GM23248 (cell line): ENCODE measurements at regions not wholly inside any gene's neighbourhood (a gene's known extent, or its start where the extent isn't known, plus 50 kb on each side); places are given as distances from the start of the nearest gene placed in this dataset.
"Not testable (repeated sequence)": the region's sequence is repeated elsewhere in the genome, so short reads cannot be mapped to it uniquely, and the experiment has no call there.

Experiments used
- DNase-seq: peaks from one replicate; pipeline ENCODE4 v3.0.0-alpha.2; 2015
- H2AFZ ChIP-seq: fragments of 200-600 bp; sonication (generic); 2 replicates; pipeline ENCODE4 v1.6.1; 2016; ENCODE audit warnings: antibody characterized with exemption
- H3F3A ChIP-seq: fragments of 200-600 bp; sonication (generic); 2 replicates; pipeline ENCODE4 v1.6.1; 2016; ENCODE audit warnings: mild to moderate bottlenecking, antibody characterized with exemption, mixed run types; ENCODE audit not compliant: insufficient read depth
- H3K27ac ChIP-seq: fragments of 200-600 bp; sonication (generic); 2 replicates; pipeline ENCODE4 v1.5.1; 2016; ENCODE audit warnings: mild to moderate bottlenecking
- H3K27me3 ChIP-seq: fragments of 200-600 bp; sonication (generic); replicated peaks from 2 replicates; pipeline ENCODE4 v1.6.1; 2016; ENCODE audit warnings: mild to moderate bottlenecking; ENCODE audit not compliant: insufficient read depth
- H3K36me3 ChIP-seq: fragments of 200-600 bp; sonication (generic); 2 replicates; pipeline ENCODE4 v1.6.1; 2016; ENCODE audit warnings: low read depth, mild to moderate bottlenecking
- H3K4me1 ChIP-seq: fragments of 200-600 bp; sonication (generic); 2 replicates; pipeline ENCODE4 v1.6.1; 2016; ENCODE audit warnings: mild to moderate bottlenecking; ENCODE audit not compliant: insufficient read depth
- H3K4me2 ChIP-seq: fragments of 200-600 bp; sonication (generic); one replicate; pipeline ENCODE4 v1.6.1; 2016; ENCODE audit warnings: mild to moderate bottlenecking; ENCODE audit not compliant: unreplicated experiment
- H3K4me3 ChIP-seq: fragments of 200-600 bp; sonication (generic); 2 replicates; pipeline ENCODE4 v1.5.1; 2016; ENCODE audit warnings: mild to moderate bottlenecking
- H3K79me2 ChIP-seq: fragments of 200-600 bp; sonication (generic); 2 replicates; pipeline ENCODE4 v1.6.1; 2016; ENCODE audit warnings: mild to moderate bottlenecking; ENCODE audit not compliant: insufficient read depth
- H3K9ac ChIP-seq: fragments of 200-600 bp; sonication (generic); 2 replicates; pipeline ENCODE4 v1.6.1; 2016; ENCODE audit warnings: mild to moderate bottlenecking
- H3K9me2 ChIP-seq: fragments of 200-600 bp; sonication (generic); 2 replicates; pipeline ENCODE4 v1.6.1; 2016; ENCODE audit warnings: mixed run types, mild to moderate bottlenecking, moderate library complexity; ENCODE audit not compliant: insufficient read depth
- H3K9me3 ChIP-seq: fragments of 200-600 bp; sonication (generic); one replicate; pipeline ENCODE4 v1.6.1; 2017; ENCODE audit warnings: low read depth
- H4K20me1 ChIP-seq: fragments of 200-600 bp; sonication (generic); 2 replicates; pipeline ENCODE4 v1.6.0; 2016; ENCODE audit not compliant: insufficient read depth
- EZH2 ChIP-seq: fragments of 200-600 bp; sonication (generic); IDR thresholded peaks from 2 replicates; pipeline ENCODE4 v1.6.1; 2018; ENCODE audit warnings: antibody characterized with exemption, mild to moderate bottlenecking; ENCODE audit not compliant: insufficient read depth, poor library complexity, severe bottlenecking
- EZH2phosphoT487 ChIP-seq: fragments of 200-600 bp; sonication (generic); IDR thresholded peaks from 2 replicates; pipeline ENCODE4 v1.6.1; 2018; ENCODE audit warnings: antibody characterized with exemption, moderate library complexity, mild to moderate bottlenecking, low read depth; ENCODE audit not compliant: insufficient read depth
- WGBS, 2 experiments: methylation state at CpG; one replicate each; pipeline ENCODE4 v1.1.6; 2015 to 2017; ENCODE audit warnings: low lambda C conversion rate in 2 of 2, low coverage in 1 of 2; ENCODE audit errors: missing lambda C conversion rate in 2 of 2; 5-methylcytosine and 5-hydroxymethylcytosine counted together
- in situ Hi-C: fragments of 300-500 bp; cut with MboI; formaldehyde crosslinking; loops from 2 replicates; pipeline ENCODE4 v1.15.0; 2020

DNA sequence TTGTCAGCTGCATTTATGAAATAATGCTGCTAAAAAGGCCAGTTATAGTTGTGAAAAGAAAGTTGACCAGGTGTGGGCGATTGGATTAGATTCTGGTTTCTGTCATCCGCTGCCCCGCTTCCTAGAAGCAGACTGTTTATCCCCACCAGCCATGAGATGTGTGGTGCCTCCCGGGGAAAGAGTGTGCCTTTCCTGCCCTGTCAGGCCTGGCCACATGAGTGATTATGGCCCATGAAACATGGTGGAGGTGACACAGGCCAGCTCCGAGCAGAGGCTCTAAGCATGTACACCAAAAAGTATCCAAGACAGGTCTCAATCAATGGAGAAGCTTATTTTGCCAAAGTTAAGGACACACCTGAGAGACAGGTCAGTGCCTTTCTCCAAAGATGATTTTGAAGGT is 85.4 kb upstream of the ABHD2 start:
- in situ Hi-C loops: loop anchor here (25.0 kb wide), 1 partner anchor 341 kb away; no protein-coding TSS in a partner anchor
- H2AFZ ChIP-seq: no peak overlapping the region
- peak overlapping the region; percentile 27; the same call in 1 of the 2 replicates for H3K9ac ChIP-seq
- no peaks in the 10 kb centered on the region for H4K20me1 ChIP-seq
- 84 to 86% methylated on average over 5 of the region's 5 CpGs for WGBS, 2 experiments
- peaks cover 6% of the 10 kb centered on the region; the same call in 1 of the 2 replicates for H3F3A ChIP-seq
- H3K27me3 ChIP-seq: peaks cover 4% of the 10 kb centered on the region; the same call in 1 of the 2 replicates
- no peaks in the 10 kb centered on the region for H3K9me2 ChIP-seq
- TF ChIP-seq EZH2phosphoT487 (no peak), EZH2 (no peak)
- H3K79me2 ChIP-seq: no peaks in the 10 kb centered on the region
- H3K4me3 ChIP-seq: no peak overlapping the region
- no peaks in the 10 kb centered on the region for H3K36me3 ChIP-seq
- H3K4me2 ChIP-seq: peak overlapping the region; percentile 60
- no peaks in the 10 kb centered on the region for H3K9me3 ChIP-seq
- peaks cover 14% of the 10 kb centered on the region for H3K4me1 ChIP-seq
- DNase-seq: no peak
- H3K27ac ChIP-seq: peak overlapping the region; percentile 55

DNA sequence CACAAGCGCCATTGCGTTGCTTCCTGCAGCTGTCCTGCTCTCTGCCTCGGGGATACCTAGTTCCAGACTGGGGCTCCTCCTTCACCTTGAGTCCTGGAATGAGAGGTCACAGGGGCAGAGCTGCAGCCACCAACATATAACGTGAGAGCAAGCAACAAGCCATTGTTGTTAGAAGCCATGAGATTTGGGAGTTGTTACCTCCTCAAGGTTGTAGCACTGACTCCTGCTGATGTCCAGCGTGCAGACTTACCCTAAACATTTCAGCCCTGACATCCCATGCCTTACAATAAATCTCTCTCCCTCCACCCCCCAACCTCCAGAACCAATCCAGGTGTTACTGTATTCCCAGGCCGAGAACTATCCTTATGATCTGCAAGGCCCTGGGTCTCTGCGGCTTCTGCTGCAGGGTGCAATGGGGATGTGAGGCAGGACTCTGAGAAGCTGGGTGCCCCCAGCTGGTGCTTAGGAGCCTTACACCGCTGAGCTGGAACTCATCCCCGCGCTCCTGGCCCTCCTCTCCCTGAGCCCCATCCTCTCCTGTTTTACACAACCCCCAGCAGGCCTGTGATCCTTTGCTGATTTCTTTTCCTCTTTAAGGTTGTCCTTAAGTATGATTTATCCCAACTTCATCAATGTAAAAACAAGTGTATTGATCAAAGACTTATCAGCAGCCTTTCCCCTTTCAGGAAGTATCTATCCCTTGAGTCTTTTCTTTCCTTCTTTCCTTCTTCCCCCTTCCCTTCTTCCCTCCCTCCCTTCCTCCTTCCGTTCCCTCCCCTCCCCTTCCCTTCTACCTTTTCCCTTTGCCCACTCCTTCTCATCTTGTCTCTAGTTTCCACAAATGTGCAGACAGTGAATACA is 84.2 kb upstream of the ABHD2 start:
- Histone ChIP-seq H3K4me1 (peaks cover 14% of the 10 kb centered on the region), H3K36me3 (no peaks in the 10 kb centered on the region), H3K79me2 (no peaks in the 10 kb centered on the region), H3K4me3 (no peak overlapping the region), H3K27me3 (no peaks in the 10 kb centered on the region; the same call in 1 of the 2 replicates), H3K27ac (no peak overlapping the region), H3F3A (peaks cover 6% of the 10 kb centered on the region; the same call in 1 of the 2 replicates), H3K4me2 (no peak overlapping the region), H3K9ac (no peak overlapping the region), H3K9me2 (no peaks in the 10 kb centered on the region), H4K20me1 (no peaks in the 10 kb centered on the region), H2AFZ (no peak overlapping the region), H3K9me3 (no peaks in the 10 kb centered on the region)
- DNase-seq: peak; percentile 61
- in situ Hi-C loops: loop anchor here (25.0 kb wide), 1 partner anchor 342 kb away; no protein-coding TSS in a partner anchor
- WGBS, 2 experiments: 70 to 78% methylated on average over 10 to 11 of the region's 11 CpGs
- TF ChIP-seq EZH2phosphoT487 (no peak), EZH2 (no peak)

- peaks cover 6% of the 10 kb centered on the region; the same call in 1 of the 2 replicates for H3F3A ChIP-seq
- peaks cover 14% of the 10 kb centered on the region for H3K4me1 ChIP-seq
- H3K27me3 ChIP-seq: no peaks in the 10 kb centered on the region; the same call in 1 of the 2 replicates
- H3K9me2 ChIP-seq: no peaks in the 10 kb centered on the region
- TF ChIP-seq EZH2phosphoT487 (no peak), EZH2 (no peak)
- H3K36me3 ChIP-seq: no peaks in the 10 kb centered on the region
- no peak overlapping the region for H2AFZ ChIP-seq
- no peak overlapping the region for H3K9ac ChIP-seq
- WGBS, 2 experiments: 94 to 96% methylated on average over 4 of the region's 4 CpGs
- no peak overlapping the region for H3K4me3 ChIP-seq
- H3K4me2 ChIP-seq: no peak overlapping the region
- in situ Hi-C loops: loop anchor here (25.0 kb wide), 1 partner anchor 342 kb away; no protein-coding TSS in a partner anchor
- no peaks in the 10 kb centered on the region for H3K9me3 ChIP-seq
- no peaks in the 10 kb centered on the region for H4K20me1 ChIP-seq
- no peak overlapping the region for H3K27ac ChIP-seq
- H3K79me2 ChIP-seq: no peaks in the 10 kb centered on the region
- DNase-seq: no peak
Measured at GRCh38 chr15:89004726-89005030, 83.6 kb upstream of the ABHD2 start.

- H4K20me1 ChIP-seq, H3K9me3 ChIP-seq, DNase-seq, H3K27ac ChIP-seq, H3K27me3 ChIP-seq, H3K4me3 ChIP-seq, H3K79me2 ChIP-seq, H3K36me3 ChIP-seq, H2AFZ ChIP-seq, H3K4me1 ChIP-seq, H3K4me2 ChIP-seq, H3F3A ChIP-seq, H3K9ac ChIP-seq, H3K9me2 ChIP-seq: not testable (repeated sequence)
- in situ Hi-C loops: loop anchor here (25.0 kb wide), 1 partner anchor 345 kb away; no protein-coding TSS in a partner anchor
- 91 to 95% methylated on average over 9 of the region's 9 CpGs for WGBS, 2 experiments
Measured at GRCh38 chr15:89007527-89007926, 80.7 kb upstream of the ABHD2 start.
